ENCODE measurements at regions not wholly inside any gene's neighbourhood (a gene's known extent, or its start where the extent isn't known, plus 50 kb on each side); places are given as distances from the start of the nearest gene placed in this dataset.

GRCh38 chr9:115543511-115543910, 425.6 kb upstream of the TNC start:
- TF ChIP-seq GATA2 (IDR thresholded peaks at IDR 0.05; ENCODE audit: low read depth, low read length) (no peak), GATA3 (IDR thresholded peaks at IDR 0.05; ENCODE audit: low read depth, low read length) (no peak)

Measured in SH-SY5Y (cell line).